Esophagus (tissue), 2 donors: ENCODE measurements at regions not wholly inside any gene's neighbourhood (a gene's known extent, or its start where the extent isn't known, plus 50 kb on each side); places are given as distances from the start of the nearest gene placed in this dataset.

Experiments
- H3K27ac ChIP-seq, 2 donors: one replicate each; pipeline ENCODE4 v1.5.1; 2013; ENCODE audit warnings: low read depth in 2 of 2, mild to moderate bottlenecking in 2 of 2, inconsistent platforms in 1 of 2, low read length in 1 of 2, moderate library complexity in 1 of 2
- H3K27me3 ChIP-seq, 2 donors: one replicate each; pipeline ENCODE4 v1.6.1; 2013; ENCODE audit warnings: low read length in 2 of 2, control low read depth in 1 of 2, mild to moderate bottlenecking in 1 of 2; ENCODE audit not compliant: insufficient read depth in 2 of 2, control insufficient read depth in 1 of 2
- H3K36me3 ChIP-seq, 2 donors: one replicate each; pipeline ENCODE4 v1.6.1; 2013; ENCODE audit warnings: low read length in 1 of 2; ENCODE audit not compliant: control insufficient read depth in 2 of 2, insufficient read depth in 2 of 2
- H3K4me1 ChIP-seq, 2 donors: one replicate each; pipeline ENCODE4 v1.6.1; 2013; ENCODE audit warnings: low read length in 1 of 2; ENCODE audit not compliant: control insufficient read depth in 2 of 2, insufficient read depth in 2 of 2
- H3K4me3 ChIP-seq, 2 donors: one replicate each; pipeline ENCODE4 v1.5.1; 2013; ENCODE audit warnings: low read length in 2 of 2, mild to moderate bottlenecking in 2 of 2, low read depth in 1 of 2, moderate library complexity in 1 of 2
- H3K9me3 ChIP-seq, 2 donors: one replicate each; pipeline ENCODE4 v1.6.1; 2013; ENCODE audit warnings: mild to moderate bottlenecking in 2 of 2, low read depth in 1 of 2, low read length in 1 of 2, moderate library complexity in 1 of 2; ENCODE audit not compliant: control insufficient read depth in 2 of 2, insufficient read depth in 1 of 2
- WGBS, 2 donors: extraction: QIAGEN DNeasy Blood & Tissue Kit; methylation state at CpG; one replicate each; pipeline ENCODE4 v1.1.7; 2013; 5-methylcytosine and 5-hydroxymethylcytosine counted together
- donor health status: healthy with polysubstance abuse.
- donor health status: Bipolar disorder and iron deficiency.

GRCh38 chr4:96035727-96036126 is 195.8 kb downstream of the PDHA2 start:
- Histone ChIP-seq H3K9me3 (no peaks in the 10 kb centered on the region), H3K36me3 (no peaks in the 10 kb centered on the region), H3K4me1 (no peaks in the 10 kb centered on the region), H3K4me3 (no peak overlapping the region), H3K27me3 (no peaks in the 10 kb centered on the region), H3K27ac (no peak overlapping the region)

GRCh38 chr4:96036781-96037180 is 196.9 kb downstream of the PDHA2 start:
- 59 to 65% methylated on average over 3 of the region's 3 CpGs for WGBS, 2 donors
- H3K36me3 ChIP-seq = no peaks in the 10 kb centered on the region
- no peak overlapping the region for H3K27ac ChIP-seq
- H3K27me3 ChIP-seq = no peaks in the 10 kb centered on the region
- no peaks in the 10 kb centered on the region for H3K9me3 ChIP-seq
- H3K4me3 ChIP-seq = no peak overlapping the region
- H3K4me1 ChIP-seq = no peaks in the 10 kb centered on the region

GRCh38 chr4:96037705-96038104 is 197.8 kb downstream of the PDHA2 start:
- H3K27me3 ChIP-seq = no peaks in the 10 kb centered on the region
- no peaks in the 10 kb centered on the region for H3K9me3 ChIP-seq
- no peaks in the 10 kb centered on the region for H3K4me1 ChIP-seq
- H3K4me3 ChIP-seq = no peak overlapping the region
- WGBS, 2 donors = 83 to 89% methylated on average over 2 of the region's 2 CpGs
- H3K36me3 ChIP-seq = no peaks in the 10 kb centered on the region
- H3K27ac ChIP-seq = no peak overlapping the region

GRCh38 chr4:96039217-96039616 is 199.3 kb downstream of the PDHA2 start:
- no peaks in the 10 kb centered on the region for H3K36me3 ChIP-seq
- H3K4me3 ChIP-seq = no peak overlapping the region
- no peaks in the 10 kb centered on the region for H3K4me1 ChIP-seq
- WGBS, 2 donors = 16 to 24% methylated on average over 1 of the region's 1 CpG
- no peaks in the 10 kb centered on the region for H3K27me3 ChIP-seq
- no peaks in the 10 kb centered on the region for H3K9me3 ChIP-seq
- no peak overlapping the region for H3K27ac ChIP-seq

GRCh38 chr4:96039803-96040436 is 200.0 kb downstream of the PDHA2 start:
- Histone ChIP-seq H3K27me3 (no peaks in the 10 kb centered on the region), H3K9me3 (no peaks in the 10 kb centered on the region), H3K4me3 (no peak overlapping the region), H3K27ac (no peak overlapping the region), H3K36me3 (no peaks in the 10 kb centered on the region), H3K4me1 (no peaks in the 10 kb centered on the region)
- 39 to 54% methylated on average over 2 of the region's 2 CpGs for WGBS, 2 donors

- Histone ChIP-seq H3K9me3 (no peaks in the 10 kb centered on the region), H3K27ac (no peak overlapping the region), H3K36me3 (no peaks in the 10 kb centered on the region), H3K4me3 (no peak overlapping the region), H3K4me1 (no peaks in the 10 kb centered on the region), H3K27me3 (no peaks in the 10 kb centered on the region)
- 68 to 75% methylated on average over 4 of the region's 4 CpGs for WGBS, 2 donors
Measured at GRCh38 chr4:96044971-96045370, 205.1 kb downstream of the PDHA2 start.

GRCh38 chr4:96052827-96053226 is 212.9 kb downstream of the PDHA2 start:
- no peak overlapping the region for H3K4me3 ChIP-seq
- WGBS, 2 donors = 64 to 71% methylated on average over 1 of the region's 1 CpG
- no peaks in the 10 kb centered on the region for H3K27me3 ChIP-seq
- no peaks in the 10 kb centered on the region for H3K36me3 ChIP-seq
- no peaks in the 10 kb centered on the region for H3K9me3 ChIP-seq
- no peak overlapping the region for H3K27ac ChIP-seq
- no peaks in the 10 kb centered on the region for H3K4me1 ChIP-seq

GRCh38 chr4:96056346-96056934 is 216.5 kb downstream of the PDHA2 start:
- H3K4me3 ChIP-seq = no peak overlapping the region
- WGBS, 2 donors = 88 to 90% methylated on average over 12 of the region's 12 CpGs
- no peaks in the 10 kb centered on the region for H3K36me3 ChIP-seq
- H3K27me3 ChIP-seq = no peaks in the 10 kb centered on the region
- H3K27ac ChIP-seq = no peak overlapping the region
- no peaks in the 10 kb centered on the region for H3K9me3 ChIP-seq
- no peaks in the 10 kb centered on the region for H3K4me1 ChIP-seq

GRCh38 chr4:96063639-96064038 is 223.7 kb downstream of the PDHA2 start:
- Histone ChIP-seq H3K36me3 (no peaks in the 10 kb centered on the region), H3K4me3 (no peak overlapping the region), H3K4me1 (no peaks in the 10 kb centered on the region), H3K27ac (no peak overlapping the region), H3K27me3 (no peaks in the 10 kb centered on the region), H3K9me3 (peaks cover 0 to 2% of the 10 kb centered on the region in 2 donors)
- WGBS, 2 donors = 52 to 59% methylated on average over 2 of the region's 2 CpGs

GRCh38 chr4:96073461-96073860 is 233.6 kb downstream of the PDHA2 start:
- 90 to 92% methylated on average over 2 of the region's 2 CpGs for WGBS, 2 donors
- Histone ChIP-seq H3K27ac (no peak overlapping the region), H3K27me3 (no peaks in the 10 kb centered on the region), H3K4me3 (no peak overlapping the region), H3K9me3 (peaks cover 0 to 2% of the 10 kb centered on the region in 2 donors), H3K36me3 (no peaks in the 10 kb centered on the region), H3K4me1 (no peaks in the 10 kb centered on the region)
